HCT116 (cell line): ENCODE measurements at regions not wholly inside any gene's neighbourhood (a gene's known extent, or its start where the extent isn't known, plus 50 kb on each side); places are given as distances from the start of the nearest gene placed in this dataset.

Experiments
- ATAC-seq: fragments of 200-7000 bp; cut with Tn5 transposase; 2 replicates; pipeline ENCODE4 v1.9.1; 2020; ENCODE audit warnings: mild to moderate bottlenecking, moderate library complexity
- BruUV-seq: library from RNA; stranded (reverse); fragments of 400-500 nt; replicated peaks from 2 replicates; lab custom pipeline; 2021; lab: Mats Ljungman, UMichigan
- CTCF ChIA-PET: fragments of 300-600 bp; sonication (Branson Sonifier 250); formaldehyde crosslinking; loops from one replicate; lab custom pipeline; 2021; ENCODE audit warnings: antibody characterized with exemption; lab: Charles Lee
- POLR2A ChIA-PET: fragments of 300-600, 350-600 bp; sonication (Branson Sonifier 250); formaldehyde crosslinking; loops from one replicate; lab custom pipeline; 2021; ENCODE audit warnings: antibody characterized with exemption; lab: Charles Lee
- RAD21 ChIA-PET, 2 experiments: fragments of 300-600 bp; sonication (Branson Sonifier 250); formaldehyde crosslinking; loops; one replicate each; lab custom pipeline; 2023; ENCODE audit warnings: low total read pairs in 2 of 2; ENCODE audit not compliant: uncharacterized antibody in 2 of 2, unreplicated experiment in 2 of 2, low non-redundant PET in 1 of 2; lab: Charles Lee
- DNase-seq: peaks from one replicate; pipeline ENCODE4 v3.0.0-alpha.2; 2010; ENCODE audit warnings: low read depth, low spot score
- H2AFZ ChIP-seq: fragments of 200-600 bp; shearing (Covaris generic), sonication (generic); 2 replicates; pipeline ENCODE4 v1.6.1; 2017; ENCODE audit warnings: low read depth, mixed run types, mixed read lengths, antibody characterized with exemption, low read length; ENCODE audit not compliant: poor library complexity, severe bottlenecking
- H3K27ac ChIP-seq: 2 replicates; pipeline ENCODE4 v1.5.1; 2012; ENCODE audit warnings: low read depth, low read length
- H3K27me3 ChIP-seq: fragments of 200-600 bp; sonication (generic); 2 replicates; pipeline ENCODE4 v1.6.1; 2016; ENCODE audit warnings: mixed run types, low read length, mixed read lengths; ENCODE audit not compliant: insufficient read depth
- H3K36me3 ChIP-seq, 2 experiments: fragments of 200-500 bp in 1 of 2; fragments of 200-600 bp in 1 of 2; sonication (Bioruptor generic) in 1 of 2; sonication (generic) in 1 of 2; 2 replicates each; pipeline versions ENCODE4 v1.5.1 to v1.6.1; 2014 to 2016; ENCODE audit warnings: low read length in 2 of 2, inconsistent platforms in 1 of 2, mixed read lengths in 1 of 2, mixed run types in 1 of 2; ENCODE audit not compliant: insufficient read depth in 2 of 2, control insufficient read depth in 1 of 2
- H3K4me1 ChIP-seq, 2 experiments: fragments of 200-600 bp in 1 of 2; sonication (generic) in 1 of 2; 2 replicates each; pipeline versions ENCODE4 v1.5.1 to v1.6.1; 2012 to 2017; ENCODE audit warnings: low read length in 2 of 2, inconsistent platforms in 1 of 2, mild to moderate bottlenecking in 1 of 2, mixed read lengths in 1 of 2, mixed run types in 1 of 2, moderate library complexity in 1 of 2; ENCODE audit not compliant: insufficient read depth in 2 of 2, control insufficient read depth in 1 of 2
- H3K4me2 ChIP-seq: fragments of 200-600 bp; sonication (generic); 2 replicates; pipeline ENCODE4 v1.6.1; 2017; ENCODE audit warnings: mixed run types, low read length, mixed read lengths
- H3K4me3 ChIP-seq, 2 experiments: fragments of 200-600 bp in 1 of 2; sonication (generic) in 1 of 2; replicated peaks in 1 of 2; 2 replicates each; pipeline ENCODE4 v1.5.1; 2011 to 2016; ENCODE audit warnings: low read length in 2 of 2, control low read depth in 1 of 2, low read depth in 1 of 2, mild to moderate bottlenecking in 1 of 2, mixed read lengths in 1 of 2, mixed run types in 1 of 2
- H3K79me2 ChIP-seq: fragments of 200-600 bp; sonication (generic); 2 replicates; pipeline ENCODE4 v1.6.1; 2017; ENCODE audit warnings: mild to moderate bottlenecking, mixed run types, low read length, moderate library complexity, mixed read lengths; ENCODE audit not compliant: insufficient read depth
- H3K9ac ChIP-seq: fragments of 200-600 bp; sonication (generic); 2 replicates; pipeline ENCODE4 v1.6.1; 2016; ENCODE audit warnings: low read length, mixed read lengths
- H3K9me2 ChIP-seq: fragments of 200-600 bp; sonication (generic), shearing (Covaris generic); 2 replicates; pipeline ENCODE4 v1.6.1; 2017; ENCODE audit warnings: mixed run types, mild to moderate bottlenecking, moderate library complexity; ENCODE audit not compliant: insufficient read depth
- H3K9me3 ChIP-seq, 2 experiments: fragments of 200-500 bp in 1 of 2; fragments of 200-600 bp in 1 of 2; sonication (Bioruptor generic) in 1 of 2; sonication (generic) in 1 of 2; 2 replicates each; pipeline ENCODE4 v1.6.1; 2014 to 2017; ENCODE audit warnings: low read length in 2 of 2, mixed read lengths in 2 of 2, inconsistent platforms in 1 of 2, low read depth in 1 of 2, mild to moderate bottlenecking in 1 of 2, mixed run types in 1 of 2, moderate library complexity in 1 of 2; ENCODE audit not compliant: control insufficient read depth in 1 of 2, insufficient read depth in 1 of 2
- H4K20me1 ChIP-seq: fragments of 200-600 bp; sonication (generic), shearing (Covaris generic); 2 replicates; pipeline ENCODE4 v1.6.1; 2017; ENCODE audit warnings: mixed run types, mild to moderate bottlenecking, moderate library complexity; ENCODE audit not compliant: insufficient read depth
- EGR1 ChIP-seq: IDR thresholded peaks from 2 replicates; pipeline ENCODE4 v1.6.1; 2012; ENCODE audit warnings: low read depth
- ELF1 ChIP-seq: IDR thresholded peaks from 2 replicates; pipeline ENCODE4 v1.6.1; 2012; ENCODE audit warnings: low read depth, borderline replicate concordance
- EZH2 ChIP-seq: fragments of 200-600 bp; sonication (generic); IDR thresholded peaks from 2 replicates; pipeline ENCODE4 v1.6.1; 2017; ENCODE audit warnings: antibody characterized with exemption, mixed run types
- EZH2phosphoT487 ChIP-seq: fragments of 200-600 bp; IDR thresholded peaks from 2 replicates; pipeline ENCODE4 v1.6.1; 2018; ENCODE audit warnings: antibody characterized with exemption, borderline replicate concordance
- JUND ChIP-seq: IDR thresholded peaks from 2 replicates; pipeline ENCODE4 v1.6.1; 2012
- MAX ChIP-seq: IDR thresholded peaks from 2 replicates; pipeline ENCODE4 v1.6.1; 2012
- POLR2A ChIP-seq: IDR thresholded peaks from 2 replicates; pipeline ENCODE4 v1.7.0; 2011; ENCODE audit warnings: borderline replicate concordance; ENCODE audit not compliant: insufficient read depth, insufficient read length; ENCODE audit errors: extremely low read depth
- POLR2AphosphoS5 ChIP-seq: IDR thresholded peaks from 2 replicates; pipeline ENCODE4 v1.6.1; 2011; ENCODE audit warnings: mild to moderate bottlenecking, low read depth, low read length, moderate library complexity
- SIN3A ChIP-seq: IDR thresholded peaks from 2 replicates; pipeline ENCODE4 v1.6.1; 2012; ENCODE audit warnings: low read depth
- SP1 ChIP-seq: IDR thresholded peaks from 2 replicates; pipeline ENCODE4 v1.6.1; 2012; ENCODE audit warnings: low read depth
- SRF ChIP-seq: IDR thresholded peaks from 2 replicates; pipeline ENCODE4 v1.6.1; 2012; ENCODE audit warnings: low read depth
- YY1 ChIP-seq: IDR thresholded peaks from 2 replicates; pipeline ENCODE4 v1.6.1; 2011; ENCODE audit warnings: low read length, low read depth, moderate library complexity, mild to moderate bottlenecking; ENCODE audit not compliant: insufficient replicate concordance; ENCODE audit errors: extremely low read depth
- ZFX ChIP-seq: fragments of 450-650 bp; IDR thresholded peaks from 2 replicates; pipeline ENCODE4 v1.6.1; 2017
- ZNF274 ChIP-seq: fragments of 200-500 bp; sonication (Bioruptor generic); IDR thresholded peaks from 2 replicates; pipeline ENCODE4 v1.6.1; 2014; ENCODE audit warnings: mild to moderate bottlenecking, low read depth, low read length, inconsistent platforms
- intact Hi-C: fragments of 100-400 bp; cut with micrococcal nuclease; formaldehyde crosslinking; loops from 2 replicates; pipeline ENCODE4 v1.10.0; 2022
- TF ChIP-seq, protein P1 (sequence below): IDR thresholded peaks from 2 replicates; pipeline ENCODE4 v1.6.1; 2012; ENCODE audit warnings: low read depth
- TF ChIP-seq, protein P2 (sequence below), 3 experiments: fragments of 200-600 bp in 1 of 3; sonication (generic) in 1 of 3; IDR thresholded peaks in 2 of 3; conservative IDR thresholded peaks in 1 of 3; 2 replicates each; pipeline ENCODE4 v1.5.1; 2012 to 2017; ENCODE audit warnings: low read depth in 2 of 3, low read length in 2 of 3, antibody characterized with exemption in 1 of 3, borderline replicate concordance in 1 of 3, control low read depth in 1 of 3, mild to moderate bottlenecking in 1 of 3, mixed read lengths in 1 of 3, mixed run types in 1 of 3, moderate library complexity in 1 of 3; ENCODE audit not compliant: insufficient read depth in 1 of 3
- TF ChIP-seq, protein P3 (sequence below): IDR thresholded peaks from 2 replicates; pipeline ENCODE4 v1.6.1; 2011; ENCODE audit warnings: mild to moderate bottlenecking, low read length, moderate library complexity; ENCODE audit not compliant: insufficient replicate concordance; ENCODE audit errors: extremely low read depth
- TF ChIP-seq, protein P4 (sequence below): IDR thresholded peaks from 2 replicates; pipeline ENCODE4 v1.6.1; 2012

- Histone ChIP-seq H3K79me2 (no peaks in the 10 kb centered on the region), H2AFZ (no peak overlapping the region), H3K9me3 (no peaks in the 10 kb centered on the region), H3K4me1 (no peaks in the 10 kb centered on the region), H3K27me3 (0 out of 2 replicates have a peak, but pooled peaks cover 4% of the 10 kb centered on the region), H3K9me2 (no peaks in the 10 kb centered on the region), H3K4me2 (no peak overlapping the region), H4K20me1 (no peaks in the 10 kb centered on the region), H3K27ac (no peak overlapping the region), H3K36me3 (no peaks in the 10 kb centered on the region), H3K9ac (no peak overlapping the region), H3K4me3 (no peak overlapping the region)
- ChIA-PET POLR2A (no interaction called here), CTCF (no interaction called here), RAD21 (no interaction called here)
- no peak for TF ChIP-seq SIN3A
- TF ChIP-seq SRF, result no peak
- TF ChIP-seq ELF1, result no peak
- TF ChIP-seq ZFX, result no peak
- TF ChIP-seq SP1, result no peak
- TF ChIP-seq, protein P1, sequence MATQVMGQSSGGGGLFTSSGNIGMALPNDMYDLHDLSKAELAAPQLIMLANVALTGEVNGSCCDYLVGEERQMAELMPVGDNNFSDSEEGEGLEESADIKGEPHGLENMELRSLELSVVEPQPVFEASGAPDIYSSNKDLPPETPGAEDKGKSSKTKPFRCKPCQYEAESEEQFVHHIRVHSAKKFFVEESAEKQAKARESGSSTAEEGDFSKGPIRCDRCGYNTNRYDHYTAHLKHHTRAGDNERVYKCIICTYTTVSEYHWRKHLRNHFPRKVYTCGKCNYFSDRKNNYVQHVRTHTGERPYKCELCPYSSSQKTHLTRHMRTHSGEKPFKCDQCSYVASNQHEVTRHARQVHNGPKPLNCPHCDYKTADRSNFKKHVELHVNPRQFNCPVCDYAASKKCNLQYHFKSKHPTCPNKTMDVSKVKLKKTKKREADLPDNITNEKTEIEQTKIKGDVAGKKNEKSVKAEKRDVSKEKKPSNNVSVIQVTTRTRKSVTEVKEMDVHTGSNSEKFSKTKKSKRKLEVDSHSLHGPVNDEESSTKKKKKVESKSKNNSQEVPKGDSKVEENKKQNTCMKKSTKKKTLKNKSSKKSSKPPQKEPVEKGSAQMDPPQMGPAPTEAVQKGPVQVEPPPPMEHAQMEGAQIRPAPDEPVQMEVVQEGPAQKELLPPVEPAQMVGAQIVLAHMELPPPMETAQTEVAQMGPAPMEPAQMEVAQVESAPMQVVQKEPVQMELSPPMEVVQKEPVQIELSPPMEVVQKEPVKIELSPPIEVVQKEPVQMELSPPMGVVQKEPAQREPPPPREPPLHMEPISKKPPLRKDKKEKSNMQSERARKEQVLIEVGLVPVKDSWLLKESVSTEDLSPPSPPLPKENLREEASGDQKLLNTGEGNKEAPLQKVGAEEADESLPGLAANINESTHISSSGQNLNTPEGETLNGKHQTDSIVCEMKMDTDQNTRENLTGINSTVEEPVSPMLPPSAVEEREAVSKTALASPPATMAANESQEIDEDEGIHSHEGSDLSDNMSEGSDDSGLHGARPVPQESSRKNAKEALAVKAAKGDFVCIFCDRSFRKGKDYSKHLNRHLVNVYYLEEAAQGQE, result no peak
- TF ChIP-seq POLR2A, result no peak
- TF ChIP-seq ZNF274, result no peak
- TF ChIP-seq MAX, result no peak
- no peak for TF ChIP-seq YY1
- no peak for TF ChIP-seq JUND
- no peak for TF ChIP-seq POLR2AphosphoS5
- TF ChIP-seq EZH2phosphoT487, result no peak
- TF ChIP-seq EZH2, result no peak
- TF ChIP-seq, protein P2, sequence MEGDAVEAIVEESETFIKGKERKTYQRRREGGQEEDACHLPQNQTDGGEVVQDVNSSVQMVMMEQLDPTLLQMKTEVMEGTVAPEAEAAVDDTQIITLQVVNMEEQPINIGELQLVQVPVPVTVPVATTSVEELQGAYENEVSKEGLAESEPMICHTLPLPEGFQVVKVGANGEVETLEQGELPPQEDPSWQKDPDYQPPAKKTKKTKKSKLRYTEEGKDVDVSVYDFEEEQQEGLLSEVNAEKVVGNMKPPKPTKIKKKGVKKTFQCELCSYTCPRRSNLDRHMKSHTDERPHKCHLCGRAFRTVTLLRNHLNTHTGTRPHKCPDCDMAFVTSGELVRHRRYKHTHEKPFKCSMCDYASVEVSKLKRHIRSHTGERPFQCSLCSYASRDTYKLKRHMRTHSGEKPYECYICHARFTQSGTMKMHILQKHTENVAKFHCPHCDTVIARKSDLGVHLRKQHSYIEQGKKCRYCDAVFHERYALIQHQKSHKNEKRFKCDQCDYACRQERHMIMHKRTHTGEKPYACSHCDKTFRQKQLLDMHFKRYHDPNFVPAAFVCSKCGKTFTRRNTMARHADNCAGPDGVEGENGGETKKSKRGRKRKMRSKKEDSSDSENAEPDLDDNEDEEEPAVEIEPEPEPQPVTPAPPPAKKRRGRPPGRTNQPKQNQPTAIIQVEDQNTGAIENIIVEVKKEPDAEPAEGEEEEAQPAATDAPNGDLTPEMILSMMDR (IDR thresholded peaks at IDR 0.05 in 2 of 3, conservative IDR thresholded peaks at IDR 0.05 in 1 of 3; ENCODE audit: borderline replicate concordance in 1 of 3, insufficient read depth in 1 of 3, low read depth in 2 of 3, low read length in 2 of 3), result no peak
- TF ChIP-seq EGR1, result no peak
- TF ChIP-seq, protein P3, sequence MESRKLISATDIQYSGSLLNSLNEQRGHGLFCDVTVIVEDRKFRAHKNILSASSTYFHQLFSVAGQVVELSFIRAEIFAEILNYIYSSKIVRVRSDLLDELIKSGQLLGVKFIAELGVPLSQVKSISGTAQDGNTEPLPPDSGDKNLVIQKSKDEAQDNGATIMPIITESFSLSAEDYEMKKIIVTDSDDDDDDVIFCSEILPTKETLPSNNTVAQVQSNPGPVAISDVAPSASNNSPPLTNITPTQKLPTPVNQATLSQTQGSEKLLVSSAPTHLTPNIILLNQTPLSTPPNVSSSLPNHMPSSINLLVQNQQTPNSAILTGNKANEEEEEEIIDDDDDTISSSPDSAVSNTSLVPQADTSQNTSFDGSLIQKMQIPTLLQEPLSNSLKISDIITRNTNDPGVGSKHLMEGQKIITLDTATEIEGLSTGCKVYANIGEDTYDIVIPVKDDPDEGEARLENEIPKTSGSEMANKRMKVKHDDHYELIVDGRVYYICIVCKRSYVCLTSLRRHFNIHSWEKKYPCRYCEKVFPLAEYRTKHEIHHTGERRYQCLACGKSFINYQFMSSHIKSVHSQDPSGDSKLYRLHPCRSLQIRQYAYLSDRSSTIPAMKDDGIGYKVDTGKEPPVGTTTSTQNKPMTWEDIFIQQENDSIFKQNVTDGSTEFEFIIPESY, result no peak
- TF ChIP-seq, protein P4, sequence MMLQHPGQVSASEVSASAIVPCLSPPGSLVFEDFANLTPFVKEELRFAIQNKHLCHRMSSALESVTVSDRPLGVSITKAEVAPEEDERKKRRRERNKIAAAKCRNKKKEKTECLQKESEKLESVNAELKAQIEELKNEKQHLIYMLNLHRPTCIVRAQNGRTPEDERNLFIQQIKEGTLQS, result no peak
- intact Hi-C loops, result no loop called here
- ATAC-seq (no peak), DNase-seq (no peak)
- no TSS peak for BruUV-seq
These were observed 475.6 kb upstream of the SYNCRIP start for GRCh38 chr6:86118271-86118670.
